ENCODE measurements at regions not wholly inside any gene's neighbourhood (a gene's known extent, or its start where the extent isn't known, plus 50 kb on each side); places are given as distances from the start of the nearest gene placed in this dataset.

DNA sequence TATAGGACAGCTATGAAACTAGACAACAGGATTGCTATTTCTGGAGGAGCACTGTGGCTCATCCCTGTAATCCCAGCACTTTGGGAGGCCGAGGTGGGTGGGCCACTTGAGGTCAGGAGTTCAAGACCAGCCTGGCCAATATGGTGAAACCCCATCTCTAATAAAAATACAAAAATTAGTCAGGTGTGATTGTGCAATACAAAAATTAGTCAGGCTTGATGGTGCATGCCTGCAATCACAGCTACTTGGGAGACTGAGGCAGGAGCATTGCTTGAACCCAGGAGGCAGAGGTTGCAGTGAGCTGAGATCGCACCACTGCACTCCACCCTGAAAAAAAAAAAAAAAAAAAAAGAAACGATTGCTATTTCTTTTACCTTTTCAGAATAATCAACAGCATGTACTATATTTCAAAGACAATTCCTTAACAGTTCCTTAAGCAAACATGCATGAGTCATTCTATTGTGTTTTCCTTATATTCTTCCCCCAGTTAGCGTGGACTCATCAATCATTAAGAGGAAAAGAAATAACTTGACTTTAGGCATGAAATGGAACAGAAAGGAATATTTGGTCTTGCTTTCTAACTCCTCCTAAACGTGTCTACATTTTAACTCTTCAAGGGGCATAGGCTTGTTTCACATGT, 162.6 kb downstream of the TAF11L14 start:
- TF ChIP-seq NFE2L1 (tag; IDR thresholded peaks at IDR 0.05; ENCODE audit: borderline replicate concordance, low read depth) (no peak), ZBTB17 (CRISPR knock-in tag; IDR thresholded peaks at IDR 0.05) (no peak), CEBPB (tag; IDR thresholded peaks at IDR 0.05) (0 out of 2 replicates have a peak, but pooled peaks have one; percentile 24), SMAD1 (IDR thresholded peaks at IDR 0.05; ENCODE audit: low read depth, low read length, partially characterized antibody) (no peak), CEBPG (CRISPR knock-in tag; IDR thresholded peaks at IDR 0.05) (no peak), CEBPG (tag; conservative IDR thresholded peaks at IDR 0.05 in 1 of 2, IDR thresholded peaks at IDR 0.05 in 1 of 2) (peak in 1 of 2 experiments; percentile 27; a peak in 1 of 4 replicates), KDM5B (IDR thresholded peaks at IDR 0.05; ENCODE audit: insufficient replicate concordance, low read depth, low read length) (no peak)
- TF ChIP-seq, protein P1, sequence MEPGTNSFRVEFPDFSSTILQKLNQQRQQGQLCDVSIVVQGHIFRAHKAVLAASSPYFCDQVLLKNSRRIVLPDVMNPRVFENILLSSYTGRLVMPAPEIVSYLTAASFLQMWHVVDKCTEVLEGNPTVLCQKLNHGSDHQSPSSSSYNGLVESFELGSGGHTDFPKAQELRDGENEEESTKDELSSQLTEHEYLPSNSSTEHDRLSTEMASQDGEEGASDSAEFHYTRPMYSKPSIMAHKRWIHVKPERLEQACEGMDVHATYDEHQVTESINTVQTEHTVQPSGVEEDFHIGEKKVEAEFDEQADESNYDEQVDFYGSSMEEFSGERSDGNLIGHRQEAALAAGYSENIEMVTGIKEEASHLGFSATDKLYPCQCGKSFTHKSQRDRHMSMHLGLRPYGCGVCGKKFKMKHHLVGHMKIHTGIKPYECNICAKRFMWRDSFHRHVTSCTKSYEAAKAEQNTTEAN (CRISPR knock-in tag; IDR thresholded peaks at IDR 0.05) = no peak
- H4K20me1 ChIP-seq (replicated peaks; ENCODE audit: control insufficient read depth, insufficient read depth, low read length) = no peaks in the 10 kb centered on the region
- POLR2A ChIA-PET = no interaction called here

More for the DNA sequence above, 162.6 kb downstream of the TAF11L14 start:
- Histone ChIP-seq H3K27ac (ENCODE audit: extremely low read depth, low read depth, low read length) (no peak overlapping the region), H3K36me3 (ENCODE audit: control insufficient read depth, insufficient read depth, low read length) (no peaks in the 10 kb centered on the region), H3K4me1 (replicated peaks in 1 of 2; ENCODE audit: control insufficient read depth in 2 of 2, insufficient read depth in 2 of 2, low read length in 2 of 2) (no peaks in the 10 kb centered on the region), H3K9ac (ENCODE audit: insufficient read depth in 1 of 2, low read depth in 2 of 2, low read length in 2 of 2) (no peak overlapping the region), H3K9me3 (replicated peaks; ENCODE audit: control insufficient read depth, insufficient read depth, low read depth, low read length) (no peaks in the 10 kb centered on the region), H3K4me3 (no peak overlapping the region), H2AFZ (ENCODE audit: low read depth, low read length) (no peak overlapping the region), H3K9me1 (ENCODE audit: control insufficient read depth, insufficient read depth, low read length) (no peaks in the 10 kb centered on the region), H3K4me2 (ENCODE audit: insufficient read depth, low read length) (no peak overlapping the region), H3K27me3 (ENCODE audit: control insufficient read depth in 2 of 2, insufficient read depth in 2 of 2, low read length in 2 of 2) (no peaks in the 10 kb centered on the region), H3K79me2 (ENCODE audit: control insufficient read depth, insufficient read depth, low read length) (no peaks in the 10 kb centered on the region)
- in situ Hi-C loops (cut with MboI) (no loop called here), intact Hi-C loops (cut with micrococcal nuclease) (no loop called here)
- CTCF ChIA-PET (ENCODE audit: low intra/inter-chr PET ratio) = no interaction called here
- DNase-seq (ENCODE audit: extremely low read depth in 1 of 4, low spot score in 3 of 4) (no peak), ATAC-seq (no peak), FAIRE-seq (no peak)
- 4% methylated on average over 4 of the region's 5 CpGs for WGBS (ENCODE audit: insufficient coverage, low coverage, missing lambda C conversion rate)
- BruUV-seq (replicated peaks) = no TSS peak
